Right lobe of liver (tissue), 6 donors: ENCODE measurements at regions not wholly inside any gene's neighbourhood (a gene's known extent, or its start where the extent isn't known, plus 50 kb on each side); places are given as distances from the start of the nearest gene placed in this dataset.

Experiments
- ATAC-seq, 4 donors: fragments of 200-7000 bp; cut with Tn5 transposase; one replicate each; pipeline ENCODE4 v1.9.1; 2020; ENCODE audit warnings: mild to moderate bottlenecking in 4 of 4, moderate library complexity in 4 of 4
- DNase-seq, 3 donors: peaks; one replicate each; pipeline ENCODE4 v3.0.0-alpha.2; 2020
- H3K27ac ChIP-seq, 3 donors: fragments of 200-600 bp; one replicate each; pipeline ENCODE4 v1.8.0; 2022
- H3K27me3 ChIP-seq, 2 donors: fragments of 200-600 bp; one replicate each; pipeline ENCODE4 v1.8.0; 2022
- H3K36me3 ChIP-seq, 4 donors: fragments of 200-600 bp; sonication (generic) in 1 of 4; one replicate each; pipeline versions ENCODE4 v1.5.1 to v1.8.0; 2017 to 2022; ENCODE audit warnings: control low read depth in 1 of 4
- H3K4me1 ChIP-seq, 4 donors: fragments of 200-600 bp; sonication (generic) in 1 of 4; one replicate each; pipeline versions ENCODE4 v1.5.1 to v1.8.0; 2017 to 2022; ENCODE audit warnings: control low read depth in 1 of 4
- H3K4me3 ChIP-seq, 3 donors: fragments of 200-600 bp; one replicate each; pipeline ENCODE4 v1.8.0; 2022
- H3K9me3 ChIP-seq, 4 donors: fragments of 200-600 bp; sonication (generic) in 1 of 4; one replicate each; pipeline versions ENCODE4 v1.5.1 to v1.8.0; 2017 to 2022; ENCODE audit warnings: control low read depth in 1 of 4
- POLR2A ChIP-seq: fragments of 450-650 bp; IDR thresholded peaks from one replicate; pipeline ENCODE4 v1.6.1; 2017; ENCODE audit warnings: antibody characterized with exemption, mild to moderate bottlenecking
- WGBS: methylation state at CpG from one replicate; pipeline ENCODE4 v1.1.6; 2018; ENCODE audit warnings: low coverage, low lambda C conversion rate; ENCODE audit not compliant: insufficient coverage; ENCODE audit errors: missing lambda C conversion rate; 5-methylcytosine and 5-hydroxymethylcytosine counted together
- intact Hi-C, 2 donors: fragments of 100-400 bp; cut with DNase I; formaldehyde crosslinking; loops; one replicate each; pipeline versions ENCODE4 v1.11.2 to v1.14.1; 2022
- TF ChIP-seq, protein P1 (sequence below), 4 donors: fragments of 200-600 bp in 3 of 4; fragments of 450-650 bp in 1 of 4; IDR thresholded peaks; one replicate each; pipeline versions ENCODE4 v1.5.1 to v1.8.0; 2016 to 2022; ENCODE audit warnings: antibody characterized with exemption in 4 of 4, mild to moderate bottlenecking in 2 of 4
- donor health status: DM: no; HTN: yes; CAD: no.
- donor health status: DM: no; HTN: no; CAD: no.
- donor health status: DM: no; HTN: no; CAD: no.
- donor health status: DM: no; HTN: yes; CAD: no.
- donor health status: DM: no; HTN: yes; CAD: no.

DNA sequence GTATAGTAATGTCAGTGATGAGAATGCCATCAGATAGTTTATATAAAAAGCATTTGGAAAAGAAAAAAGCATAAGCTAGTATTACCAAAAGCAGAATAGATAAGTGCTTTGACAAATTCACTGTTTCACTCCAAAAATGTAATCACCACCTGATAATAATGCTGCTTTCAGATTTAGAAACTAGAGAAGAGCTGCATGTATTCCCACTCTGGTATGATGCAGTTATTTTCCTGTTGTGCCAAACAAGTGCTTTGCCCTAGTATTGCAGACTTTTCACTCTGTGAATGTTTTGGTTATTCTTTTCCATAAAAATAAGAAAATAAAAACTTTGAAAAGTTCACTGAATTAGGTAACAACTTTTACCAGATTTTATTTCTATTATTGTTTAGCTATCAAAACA, 267.7 kb upstream of the TET2 start:
- no peaks in the 10 kb centered on the region for H3K9me3 ChIP-seq
- no peak for DNase-seq
- TF ChIP-seq, protein P1, sequence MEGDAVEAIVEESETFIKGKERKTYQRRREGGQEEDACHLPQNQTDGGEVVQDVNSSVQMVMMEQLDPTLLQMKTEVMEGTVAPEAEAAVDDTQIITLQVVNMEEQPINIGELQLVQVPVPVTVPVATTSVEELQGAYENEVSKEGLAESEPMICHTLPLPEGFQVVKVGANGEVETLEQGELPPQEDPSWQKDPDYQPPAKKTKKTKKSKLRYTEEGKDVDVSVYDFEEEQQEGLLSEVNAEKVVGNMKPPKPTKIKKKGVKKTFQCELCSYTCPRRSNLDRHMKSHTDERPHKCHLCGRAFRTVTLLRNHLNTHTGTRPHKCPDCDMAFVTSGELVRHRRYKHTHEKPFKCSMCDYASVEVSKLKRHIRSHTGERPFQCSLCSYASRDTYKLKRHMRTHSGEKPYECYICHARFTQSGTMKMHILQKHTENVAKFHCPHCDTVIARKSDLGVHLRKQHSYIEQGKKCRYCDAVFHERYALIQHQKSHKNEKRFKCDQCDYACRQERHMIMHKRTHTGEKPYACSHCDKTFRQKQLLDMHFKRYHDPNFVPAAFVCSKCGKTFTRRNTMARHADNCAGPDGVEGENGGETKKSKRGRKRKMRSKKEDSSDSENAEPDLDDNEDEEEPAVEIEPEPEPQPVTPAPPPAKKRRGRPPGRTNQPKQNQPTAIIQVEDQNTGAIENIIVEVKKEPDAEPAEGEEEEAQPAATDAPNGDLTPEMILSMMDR (IDR thresholded peaks at IDR 0.05) = no peak
- no peak for TF ChIP-seq POLR2A
- no peak overlapping the region for H3K4me3 ChIP-seq
- no peaks in the 10 kb centered on the region for H3K27me3 ChIP-seq
- peak in 1 of 4 donors; percentile 42 for ATAC-seq
- H3K4me1 ChIP-seq = no peaks in the 10 kb centered on the region
- intact Hi-C loops = no loop called here
- H3K27ac ChIP-seq = no peak overlapping the region
- no peaks in the 10 kb centered on the region for H3K36me3 ChIP-seq

DNA sequence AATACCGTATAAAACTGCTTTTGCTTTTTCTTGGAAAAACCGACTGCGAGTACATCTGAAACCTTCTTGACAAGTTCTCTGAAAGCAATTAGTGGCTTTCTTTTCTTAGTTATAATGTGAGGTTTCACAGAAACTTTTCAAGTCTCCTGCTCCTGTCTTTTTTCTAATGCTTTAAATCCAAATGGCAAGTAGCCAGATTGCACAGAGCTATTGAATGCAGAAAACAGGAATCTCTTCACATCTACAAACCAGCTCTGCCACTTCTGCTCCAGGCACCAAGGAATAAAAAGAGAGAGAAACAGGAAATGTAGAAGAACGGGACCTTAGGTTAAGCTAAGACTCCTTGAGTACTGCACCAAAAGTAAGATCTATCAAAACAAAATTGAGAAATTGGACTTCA, 267.3 kb upstream of the TET2 start:
- ATAC-seq (no peak), DNase-seq (no peak)
- Histone ChIP-seq H3K4me3 (no peak overlapping the region), H3K36me3 (no peaks in the 10 kb centered on the region), H3K27me3 (no peaks in the 10 kb centered on the region), H3K4me1 (no peaks in the 10 kb centered on the region), H3K27ac (no peak overlapping the region), H3K9me3 (no peaks in the 10 kb centered on the region)
- WGBS = 54% methylated on average over 4 of the region's 4 CpGs
- TF ChIP-seq, protein P1 (IDR thresholded peaks at IDR 0.05) = no peak
- no peak for TF ChIP-seq POLR2A
- intact Hi-C loops = no loop called here

DNA sequence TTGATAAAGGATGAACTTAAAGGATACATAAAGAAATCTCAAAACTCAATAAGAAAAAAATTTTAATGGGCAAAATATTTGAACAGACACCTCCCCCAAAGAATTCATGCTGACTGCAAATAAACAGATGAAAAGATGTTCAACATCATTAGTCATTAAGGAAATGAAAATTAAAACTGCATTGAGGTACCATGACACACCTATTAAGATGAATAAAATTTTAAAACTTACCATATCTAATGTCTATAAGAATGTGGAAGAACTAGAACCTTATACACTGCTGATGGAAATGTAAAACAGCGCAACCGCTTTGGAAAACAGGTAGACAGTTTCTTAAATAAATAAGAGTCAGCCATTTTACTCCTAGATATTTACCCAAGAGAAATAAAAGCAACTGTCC, 266.8 kb upstream of the TET2 start:
- no peak for ATAC-seq
- Histone ChIP-seq H3K9me3 (no peaks in the 10 kb centered on the region), H3K36me3 (no peaks in the 10 kb centered on the region), H3K27ac (no peak overlapping the region), H3K27me3 (no peaks in the 10 kb centered on the region), H3K4me3 (no peak overlapping the region), H3K4me1 (no peaks in the 10 kb centered on the region)
- no peak for DNase-seq
- WGBS = 100% methylated on average over 2 of the region's 2 CpGs
- no peak for TF ChIP-seq POLR2A
- TF ChIP-seq, protein P1 (IDR thresholded peaks at IDR 0.05) = no peak
- intact Hi-C loops = no loop called here

DNA sequence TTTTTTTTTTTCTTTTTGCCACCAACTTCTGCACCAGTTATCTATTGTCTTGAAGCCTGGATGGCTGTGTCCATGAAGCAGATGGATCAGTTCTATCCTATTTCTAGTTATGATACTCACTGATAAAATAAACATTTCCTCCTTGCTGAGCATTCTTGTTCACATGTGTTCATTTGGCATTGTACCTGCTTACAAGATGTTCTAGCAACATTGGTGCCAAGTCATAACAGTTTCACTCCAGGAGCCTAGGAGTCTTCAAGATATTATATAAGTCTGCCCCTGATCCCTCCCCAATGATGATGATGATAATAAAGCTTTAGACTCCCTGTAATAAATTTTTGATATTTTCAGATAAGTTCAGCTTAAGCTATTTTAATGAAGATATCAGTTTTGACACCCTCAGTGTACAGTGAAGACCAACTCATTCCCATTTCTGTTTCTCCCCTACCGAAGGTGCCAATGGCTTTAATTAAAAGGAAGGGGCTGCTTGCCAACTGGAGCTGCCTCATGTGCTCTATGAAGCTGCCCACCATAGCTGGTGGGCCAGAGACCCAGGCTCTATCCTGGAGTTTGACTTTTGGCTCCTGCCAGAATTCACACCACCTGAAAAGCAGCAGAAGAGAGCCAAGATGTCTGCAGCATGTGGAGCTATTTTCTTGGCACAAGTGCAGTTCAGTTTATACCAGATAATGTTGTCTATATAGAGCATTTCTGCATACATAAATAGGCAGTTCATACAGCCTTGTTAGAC, 265.4 kb upstream of the TET2 start:
- TF ChIP-seq POLR2A = no peak
- TF ChIP-seq, protein P1 (IDR thresholded peaks at IDR 0.05) = no peak
- ATAC-seq = no peak
- 100% methylated on average over 1 of the region's 1 CpG for WGBS
- DNase-seq = no peak
- Histone ChIP-seq H3K27ac (no peak overlapping the region), H3K27me3 (no peaks in the 10 kb centered on the region), H3K9me3 (no peaks in the 10 kb centered on the region), H3K36me3 (no peaks in the 10 kb centered on the region), H3K4me1 (no peaks in the 10 kb centered on the region), H3K4me3 (no peak overlapping the region)
- intact Hi-C loops = no loop called here
